ENCODE measurements at regions not wholly inside any gene's neighbourhood (a gene's known extent, or its start where the extent isn't known, plus 50 kb on each side); places are given as distances from the start of the nearest gene placed in this dataset.

- TF ChIP-seq, protein P1, sequence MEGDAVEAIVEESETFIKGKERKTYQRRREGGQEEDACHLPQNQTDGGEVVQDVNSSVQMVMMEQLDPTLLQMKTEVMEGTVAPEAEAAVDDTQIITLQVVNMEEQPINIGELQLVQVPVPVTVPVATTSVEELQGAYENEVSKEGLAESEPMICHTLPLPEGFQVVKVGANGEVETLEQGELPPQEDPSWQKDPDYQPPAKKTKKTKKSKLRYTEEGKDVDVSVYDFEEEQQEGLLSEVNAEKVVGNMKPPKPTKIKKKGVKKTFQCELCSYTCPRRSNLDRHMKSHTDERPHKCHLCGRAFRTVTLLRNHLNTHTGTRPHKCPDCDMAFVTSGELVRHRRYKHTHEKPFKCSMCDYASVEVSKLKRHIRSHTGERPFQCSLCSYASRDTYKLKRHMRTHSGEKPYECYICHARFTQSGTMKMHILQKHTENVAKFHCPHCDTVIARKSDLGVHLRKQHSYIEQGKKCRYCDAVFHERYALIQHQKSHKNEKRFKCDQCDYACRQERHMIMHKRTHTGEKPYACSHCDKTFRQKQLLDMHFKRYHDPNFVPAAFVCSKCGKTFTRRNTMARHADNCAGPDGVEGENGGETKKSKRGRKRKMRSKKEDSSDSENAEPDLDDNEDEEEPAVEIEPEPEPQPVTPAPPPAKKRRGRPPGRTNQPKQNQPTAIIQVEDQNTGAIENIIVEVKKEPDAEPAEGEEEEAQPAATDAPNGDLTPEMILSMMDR (IDR thresholded peaks at IDR 0.05): no peak
- TF ChIP-seq POLR2A (IDR thresholded peaks at IDR 0.05): no peak
These were observed 127.3 kb upstream of the MTHFD1L start for GRCh38 chr6:150738092-150738629.

Data from body of pancreas (tissue), 4 donors.